ENCODE measurements at regions not wholly inside any gene's neighbourhood (a gene's known extent, or its start where the extent isn't known, plus 50 kb on each side); places are given as distances from the start of the nearest gene placed in this dataset.
"Not testable (repeated sequence)": the region's sequence is repeated elsewhere in the genome, so short reads cannot be mapped to it uniquely, and the experiment has no call there.

- not testable (repeated sequence) for DNase-seq (ENCODE audit: low spot score)
Observed at GRCh38 chr1:121573881-121574504, 389.2 kb downstream of the SRGAP2C start.

DNA sequence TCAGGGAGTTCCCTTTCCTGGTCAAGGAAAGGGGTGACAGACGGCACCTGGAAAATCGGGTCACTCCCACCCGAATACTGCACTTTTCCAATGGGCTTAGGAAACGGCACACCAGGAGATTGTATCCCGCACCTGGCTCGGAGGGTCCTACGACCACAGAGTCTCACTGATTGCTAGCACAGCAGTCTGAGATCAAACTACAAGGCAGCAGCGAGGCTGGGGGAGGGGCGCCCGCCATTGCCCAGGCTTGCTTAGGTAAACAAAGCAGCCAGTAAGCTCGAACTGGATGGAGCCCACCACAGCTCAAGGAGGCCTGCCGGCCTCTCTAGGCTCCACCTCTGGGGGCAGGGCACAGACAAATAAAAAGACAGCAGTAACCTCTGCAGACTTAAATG lies 389.7 kb downstream of the SRGAP2C start:
- not testable (repeated sequence) for DNase-seq (ENCODE audit: low spot score)

DNA sequence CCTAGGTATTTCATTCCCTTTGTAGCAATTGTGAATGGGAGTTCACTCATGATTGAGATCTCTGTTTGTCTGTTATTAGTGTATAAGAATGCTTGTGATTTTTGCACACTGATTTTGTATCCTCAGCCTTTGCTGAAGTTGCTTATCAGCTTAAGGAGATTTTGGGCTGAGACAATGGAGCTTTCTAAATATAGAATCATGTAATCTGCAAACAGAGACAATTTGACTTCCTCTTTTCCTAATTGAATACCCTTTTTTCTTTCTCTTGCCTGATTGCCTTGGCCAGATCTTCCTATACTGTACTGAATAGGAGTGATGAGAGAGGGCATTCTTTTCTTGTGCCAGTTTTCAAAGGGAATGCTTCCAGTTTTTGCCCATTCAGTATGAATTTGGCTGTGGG lies 398.1 kb downstream of the SRGAP2C start:
- not testable (repeated sequence) for DNase-seq (ENCODE audit: low spot score)

GRCh38 chr1:121586369-121587229 lies 401.8 kb downstream of the SRGAP2C start:
- no peak for DNase-seq (ENCODE audit: low spot score)

- DNase-seq (ENCODE audit: low spot score), result no peak
Observed at GRCh38 chr1:121587230-121587569, 402.4 kb downstream of the SRGAP2C start.

GRCh38 chr1:121587777-121588176 lies 403.0 kb downstream of the SRGAP2C start:
- no peak for DNase-seq (ENCODE audit: low spot score)

DNA sequence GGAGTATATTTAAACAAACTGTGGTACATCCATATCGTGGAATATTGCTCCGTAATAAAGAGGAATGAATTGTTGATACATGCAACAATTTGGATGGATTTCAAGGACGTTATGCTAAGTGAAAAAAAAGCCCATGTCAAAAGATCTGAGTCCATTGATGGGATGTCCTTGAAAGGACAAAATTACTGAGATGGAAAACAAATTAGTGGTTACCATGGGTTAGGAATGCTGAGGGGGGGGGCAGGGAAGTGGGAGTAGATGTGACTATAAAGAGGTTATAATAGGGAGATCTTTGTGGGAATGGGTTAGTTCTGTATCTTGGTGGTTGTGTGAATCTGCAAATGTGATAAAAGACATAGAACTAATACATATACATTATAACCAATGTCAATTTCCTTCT lies 409.3 kb downstream of the SRGAP2C start:
- no peak for DNase-seq (ENCODE audit: low spot score)

DNA sequence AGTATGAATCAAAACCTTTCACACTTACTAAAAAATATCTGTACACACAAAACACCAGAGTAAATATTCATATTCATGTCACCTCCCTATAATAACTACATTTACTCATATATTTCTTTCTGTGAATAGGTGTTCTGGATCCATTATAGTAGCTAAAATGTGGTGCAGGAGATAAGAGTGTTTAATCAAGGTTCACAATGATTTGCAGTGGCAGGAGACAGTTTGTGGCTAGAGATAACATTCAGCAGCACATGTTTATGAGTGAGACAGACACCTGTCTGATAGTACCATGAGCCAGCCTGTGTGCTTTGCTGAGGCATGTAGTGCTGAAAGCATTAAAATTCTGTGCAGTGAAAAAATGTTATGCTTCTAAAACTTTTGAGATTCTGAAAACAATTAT lies 410.3 kb downstream of the SRGAP2C start:
- no peak for DNase-seq (ENCODE audit: low spot score)

DNA sequence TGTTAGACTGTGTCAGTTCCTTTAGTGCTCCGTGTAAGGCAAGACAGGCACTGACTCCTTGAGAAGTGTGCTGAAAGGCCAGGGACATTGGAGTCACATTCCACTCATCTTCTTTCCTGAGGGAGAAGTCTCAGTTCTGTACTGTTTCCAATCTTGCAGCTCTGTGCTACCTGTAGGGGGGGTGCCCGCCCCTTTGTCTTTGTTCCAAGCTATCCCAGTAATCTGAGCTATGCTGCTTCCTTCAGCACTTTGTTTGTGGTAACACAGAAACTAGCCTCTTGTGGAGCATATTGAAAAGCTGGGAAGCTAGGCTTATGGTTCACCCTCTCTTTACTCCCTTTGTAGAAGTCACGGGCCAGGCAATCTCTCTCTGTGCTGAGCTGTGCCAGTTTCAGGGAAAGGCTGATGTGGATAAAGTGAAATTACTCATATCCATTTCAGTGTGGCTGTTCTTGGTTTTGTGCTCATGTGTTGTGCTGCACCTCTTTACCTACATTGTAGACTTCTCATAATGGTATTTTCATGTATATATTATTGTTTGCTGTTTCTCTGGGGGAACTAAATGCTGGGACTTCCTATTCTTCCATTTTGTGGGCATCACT lies 420.2 kb downstream of the SRGAP2C start:
- not testable (repeated sequence) for DNase-seq (ENCODE audit: low spot score)

GRCh38 chr1:121607499-121607898 lies 422.7 kb downstream of the SRGAP2C start:
- DNase-seq (ENCODE audit: low spot score), result not testable (repeated sequence)
